SW 1271 (cell line): ENCODE measurements at regions not wholly inside any gene's neighbourhood (a gene's known extent, or its start where the extent isn't known, plus 50 kb on each side); places are given as distances from the start of the nearest gene placed in this dataset.
"Not testable (repeated sequence)": the region's sequence is repeated elsewhere in the genome, so short reads cannot be mapped to it uniquely, and the experiment has no call there.

ENCODE experiments used
- DNase-seq, 2 experiments: peaks; one replicate each; lab custom pipeline; 2025; lab: John Stamatoyannopoulos, UW

DNA sequence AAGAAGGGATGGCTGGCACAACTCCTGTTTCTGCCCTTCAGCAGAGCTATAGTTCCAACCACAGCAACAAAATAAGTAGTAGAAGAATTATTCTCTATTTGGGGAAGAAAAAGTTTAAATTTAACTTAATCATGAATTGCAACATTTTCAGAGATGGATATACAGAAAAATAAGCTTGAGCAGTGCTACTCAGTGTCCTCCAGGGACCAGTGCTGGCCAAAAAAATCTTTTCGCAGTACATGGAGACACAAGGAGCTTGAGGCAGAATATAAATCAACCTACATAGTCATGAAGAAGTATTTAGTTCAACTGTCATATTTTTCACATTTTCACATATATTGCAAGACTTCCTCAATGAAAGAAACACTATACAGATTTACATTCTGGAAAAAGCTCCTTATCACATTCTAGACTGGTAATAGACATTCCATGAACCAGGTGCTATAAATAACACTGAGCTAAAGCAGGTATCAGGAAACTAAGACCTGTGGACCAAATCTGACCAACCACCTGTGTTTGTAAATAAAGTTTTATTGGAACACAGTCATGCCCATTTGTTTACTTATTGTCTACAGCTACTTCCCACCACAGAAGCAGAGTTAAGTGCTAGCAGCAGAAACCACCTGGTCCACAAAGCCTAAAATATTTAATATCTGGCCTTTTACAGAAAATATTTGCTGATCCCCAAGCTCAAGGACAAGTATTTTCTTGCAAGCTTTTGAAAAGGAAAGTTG, 101.9 kb downstream of the RGS21 start:
- DNase-seq = no peak

- DNase-seq = no peak
Observed at GRCh38 chr1:192430644-192431043, 113.9 kb downstream of the RGS21 start.

DNA sequence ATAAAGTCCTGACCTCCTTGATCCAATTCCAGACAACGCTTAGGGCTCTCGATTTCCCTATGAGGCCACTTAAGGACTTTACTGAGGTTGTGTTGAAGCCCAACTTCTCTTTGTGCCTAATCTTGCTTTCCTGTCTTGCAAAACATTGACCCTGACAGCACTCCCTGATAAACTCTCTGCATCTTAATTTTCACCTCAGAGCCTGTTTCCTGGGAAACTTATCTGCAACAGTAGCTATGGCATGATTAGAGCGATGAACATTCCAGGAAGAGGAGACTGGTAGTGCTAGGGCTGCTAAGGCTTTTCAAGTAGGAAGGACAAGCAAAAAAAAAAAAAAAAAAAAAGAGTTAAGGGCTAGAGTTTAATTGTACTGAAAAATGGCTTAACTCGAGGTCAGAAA, 118.9 kb downstream of the RGS21 start:
- DNase-seq = no peak

DNA sequence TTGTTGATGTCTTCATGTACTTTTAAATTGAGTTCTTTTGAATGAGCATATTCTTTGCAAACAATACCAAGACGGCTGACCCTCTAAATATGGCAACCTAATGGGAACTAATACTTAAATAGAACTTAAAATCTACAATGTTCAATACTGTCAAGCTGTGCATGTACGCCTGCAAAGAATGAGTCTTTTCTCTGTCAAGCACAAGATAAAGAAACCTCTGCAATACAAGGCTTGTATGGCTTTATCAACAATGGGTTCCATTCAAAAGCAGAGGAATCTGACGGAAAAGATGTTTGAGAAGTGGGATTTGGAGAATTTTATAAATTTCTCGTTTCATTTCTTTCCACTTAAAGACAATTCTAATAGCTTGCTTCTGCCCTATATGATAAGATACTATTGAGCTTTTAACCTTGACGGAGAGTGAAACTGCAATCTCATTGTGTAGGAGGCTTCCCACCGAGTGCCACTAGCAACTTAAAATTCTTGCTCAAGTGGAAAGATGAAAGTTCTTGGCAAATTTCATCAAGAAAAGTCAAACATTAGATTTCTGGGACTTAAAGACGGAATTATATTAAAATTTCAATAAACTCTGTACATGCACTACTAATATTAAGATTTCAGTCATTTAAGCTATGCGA, 119.8 kb downstream of the RGS21 start:
- no peak for DNase-seq

DNA sequence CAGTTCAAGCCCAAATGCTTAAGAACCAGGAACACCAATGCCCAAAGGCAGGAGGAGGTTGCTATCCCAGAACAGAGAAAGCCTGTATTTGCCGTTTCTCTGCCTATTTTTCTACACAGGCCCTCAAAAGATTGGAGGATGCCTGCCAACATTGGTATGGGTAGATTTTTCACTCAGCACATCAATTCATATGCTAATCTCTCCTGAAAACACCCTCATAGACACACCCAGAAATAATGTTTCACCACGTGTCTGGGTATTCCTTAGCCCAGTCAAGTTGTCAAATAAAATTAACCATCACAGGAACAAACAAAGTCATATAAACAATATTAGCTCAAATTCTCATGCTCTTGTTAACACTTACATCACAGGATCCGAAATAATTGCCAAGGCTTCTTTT, 121.9 kb downstream of the RGS21 start:
- DNase-seq = no peak

GRCh38 chr1:192439373-192440025, 122.7 kb downstream of the RGS21 start:
- no peak for DNase-seq

DNA sequence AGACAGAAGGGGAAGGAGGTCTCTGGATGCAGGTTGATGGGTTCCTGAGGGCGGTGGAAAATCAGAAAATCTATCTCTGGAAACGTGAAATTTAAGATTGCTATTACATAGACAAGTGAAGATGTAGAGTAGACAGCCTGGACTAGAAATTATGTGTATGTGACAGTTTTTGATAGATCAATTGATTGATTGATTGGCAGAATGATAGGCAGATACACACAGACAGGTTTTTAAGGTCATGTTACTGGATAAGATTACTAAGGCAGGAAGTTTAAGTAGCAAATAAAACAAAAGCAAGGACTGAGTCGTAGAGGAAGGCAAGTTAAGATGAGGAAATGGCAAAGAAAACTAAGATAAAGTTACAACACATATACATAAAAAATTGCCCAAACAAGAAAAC, 124.7 kb downstream of the RGS21 start:
- DNase-seq = no peak

DNA sequence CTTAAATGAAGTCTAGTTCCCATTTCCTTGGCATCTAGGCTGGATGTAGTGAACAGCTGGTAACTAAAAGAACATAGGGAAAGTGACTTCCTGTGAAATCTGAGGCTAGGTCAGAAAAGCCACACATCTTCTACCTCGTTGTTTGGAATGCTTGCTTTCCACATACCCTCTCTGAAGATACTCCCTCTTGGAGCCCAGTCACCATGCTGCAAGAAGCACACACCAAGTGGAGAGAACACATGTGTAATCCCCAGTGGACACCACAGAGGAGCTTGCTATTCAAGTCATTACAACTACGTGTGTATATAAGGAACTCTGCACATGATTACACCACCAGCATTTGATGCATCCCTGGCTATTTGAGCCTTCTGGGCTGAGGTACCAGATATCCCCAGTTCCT, 125.9 kb downstream of the RGS21 start:
- DNase-seq = no peak

DNA sequence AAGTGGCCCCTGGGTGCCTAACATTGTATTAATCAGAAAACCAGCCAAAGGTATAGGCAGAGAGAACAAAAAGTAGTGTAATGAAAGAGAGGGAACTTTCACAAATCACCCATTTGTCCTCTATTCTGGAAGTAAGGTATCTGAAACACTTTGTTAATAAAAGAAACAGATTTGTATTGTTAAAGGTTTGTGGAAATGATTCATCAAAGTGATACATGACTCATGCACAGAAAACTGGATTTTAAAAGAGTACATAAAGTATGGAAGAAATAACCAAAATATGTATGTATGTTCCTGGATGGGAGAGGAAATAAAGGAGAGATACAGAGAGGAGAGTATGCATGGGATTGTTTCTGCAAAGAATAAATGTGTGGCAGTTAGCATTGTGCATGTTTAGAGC, 126.8 kb downstream of the RGS21 start:
- no peak for DNase-seq

- DNase-seq = no peak
Observed at GRCh38 chr1:192445241-192445640, 128.4 kb downstream of the RGS21 start.

DNA sequence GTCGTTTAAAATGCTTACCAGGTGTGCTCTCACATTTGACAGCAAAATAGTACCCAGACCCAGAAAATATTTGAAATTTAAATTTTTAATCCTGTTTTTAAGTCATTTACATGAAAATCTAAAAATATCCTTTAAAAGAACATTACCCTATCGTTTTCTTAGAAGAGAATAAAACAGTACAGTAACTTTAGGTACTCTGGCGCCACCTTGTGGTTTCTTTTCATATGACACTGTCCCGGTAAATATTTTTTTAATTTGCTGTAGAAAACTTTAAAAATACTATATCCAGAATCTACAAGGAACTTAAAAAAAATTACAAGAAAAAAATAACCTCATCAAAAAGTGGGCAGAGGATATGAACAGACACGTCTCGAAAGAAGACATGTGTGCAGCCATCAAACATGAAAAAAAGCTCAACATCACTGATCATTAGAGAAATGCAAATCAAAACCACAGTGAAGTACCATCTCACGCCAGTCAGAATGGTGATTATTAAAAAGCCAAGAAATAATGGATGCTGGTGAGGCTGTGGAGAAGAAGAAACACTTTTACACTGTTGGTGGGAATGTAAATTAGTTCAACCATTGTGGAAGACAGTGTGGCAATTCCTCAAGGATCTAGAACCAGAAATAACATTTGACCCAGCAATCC, 129.2 kb downstream of the RGS21 start:
- peak in 1 of 2 experiments; percentile 26 for DNase-seq

DNA sequence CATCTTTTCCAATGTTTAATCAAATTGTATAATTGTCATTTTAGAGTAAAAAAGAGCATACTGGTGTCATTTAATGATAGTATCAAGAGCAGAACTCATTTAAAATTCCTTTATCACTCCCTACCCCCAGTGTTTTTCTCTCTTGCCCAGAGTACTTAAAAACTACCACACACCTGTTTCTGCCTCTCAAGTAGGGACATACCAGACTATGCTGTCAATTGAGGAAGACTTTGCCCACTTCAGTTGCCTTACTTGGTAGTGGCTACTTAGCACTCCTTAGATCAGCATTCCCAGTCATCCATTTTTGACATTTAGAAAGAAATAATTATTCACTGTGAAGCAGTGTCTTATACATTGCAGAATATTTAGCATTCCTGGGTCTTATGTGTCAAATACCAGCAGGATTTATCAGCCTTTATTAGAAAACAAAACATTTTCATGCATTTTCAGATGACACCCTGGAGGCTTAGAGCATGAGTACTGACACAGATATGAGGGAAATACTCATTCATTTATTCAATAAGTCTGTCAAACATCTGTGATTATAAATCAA, 127.5 kb upstream of the RGS1 start:
- no peak for DNase-seq

DNA sequence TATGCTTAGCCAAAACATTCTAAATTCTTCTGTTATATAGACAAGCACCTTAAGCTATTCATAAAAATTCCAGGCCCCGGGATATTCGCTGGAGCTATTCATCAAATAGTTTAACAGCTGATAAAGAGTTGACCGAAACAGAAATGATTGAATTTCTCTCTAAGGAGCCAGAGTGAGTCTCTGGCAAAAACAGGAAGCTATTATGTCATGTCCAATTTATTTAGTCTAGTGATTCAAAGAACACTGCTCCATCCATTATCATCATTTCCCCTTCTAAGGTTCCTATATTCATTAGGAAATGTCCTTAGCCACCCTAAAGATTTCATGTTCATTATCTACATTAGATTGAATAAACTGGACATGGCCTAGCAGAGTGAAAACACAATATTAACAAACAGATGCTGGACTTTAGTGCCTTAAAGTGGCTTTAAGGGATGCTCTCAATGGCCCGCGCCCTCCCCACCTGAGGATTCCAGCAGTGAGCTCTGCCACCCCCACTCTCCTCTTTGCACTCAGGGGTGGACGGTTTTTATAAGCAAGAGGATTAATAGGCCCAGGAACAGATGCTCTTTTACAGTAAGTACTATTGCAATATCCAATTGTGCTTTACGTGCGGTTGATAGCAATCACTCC, 122.1 kb upstream of the RGS1 start:
- no peak for DNase-seq

- no peak for DNase-seq
Observed at GRCh38 chr1:192459467-192459866, 116.1 kb upstream of the RGS1 start.

GRCh38 chr1:192461684-192462083, 113.9 kb upstream of the RGS1 start:
- no peak for DNase-seq

- DNase-seq = no peak
Observed at GRCh38 chr1:192462616-192463015, 113.0 kb upstream of the RGS1 start.

DNA sequence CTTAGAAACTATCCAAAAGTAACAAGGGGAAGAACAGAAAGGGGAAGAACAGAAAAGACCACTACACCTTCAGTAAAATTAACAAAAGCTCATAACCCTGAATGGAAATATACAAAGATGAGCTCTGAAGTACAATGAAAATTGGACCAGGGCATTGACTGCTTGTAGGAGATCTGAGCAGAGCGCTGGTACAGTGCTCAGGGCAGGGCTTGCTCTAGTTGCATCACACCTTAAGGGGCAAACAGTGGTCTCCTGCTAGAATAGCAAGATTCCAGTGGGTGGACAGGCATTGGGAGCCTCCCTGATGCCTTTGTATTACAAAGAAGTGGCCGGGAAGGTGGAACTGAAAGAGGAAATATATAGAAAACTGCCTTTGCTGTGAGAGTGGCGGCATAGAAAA, 111.9 kb upstream of the RGS1 start:
- no peak for DNase-seq

DNA sequence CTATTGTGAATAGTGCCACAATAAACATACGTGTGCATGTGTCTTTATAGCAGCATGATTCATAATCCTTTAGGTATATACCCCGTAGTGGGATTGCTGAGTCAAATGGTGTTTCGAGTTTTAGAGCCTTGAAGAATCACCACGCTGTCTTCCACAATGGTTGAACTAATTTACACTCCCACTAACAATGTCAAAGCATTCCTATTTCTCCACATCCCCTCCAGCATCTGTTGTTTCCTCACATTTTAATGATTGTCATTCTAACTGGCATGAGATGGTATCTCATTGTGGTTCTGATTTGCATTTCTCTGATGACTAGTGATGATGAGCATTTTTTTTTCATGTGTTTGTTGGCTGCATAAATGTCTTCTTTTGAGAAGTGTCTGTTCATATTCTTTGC, 110.4 kb upstream of the RGS1 start:
- DNase-seq = not testable (repeated sequence)

DNA sequence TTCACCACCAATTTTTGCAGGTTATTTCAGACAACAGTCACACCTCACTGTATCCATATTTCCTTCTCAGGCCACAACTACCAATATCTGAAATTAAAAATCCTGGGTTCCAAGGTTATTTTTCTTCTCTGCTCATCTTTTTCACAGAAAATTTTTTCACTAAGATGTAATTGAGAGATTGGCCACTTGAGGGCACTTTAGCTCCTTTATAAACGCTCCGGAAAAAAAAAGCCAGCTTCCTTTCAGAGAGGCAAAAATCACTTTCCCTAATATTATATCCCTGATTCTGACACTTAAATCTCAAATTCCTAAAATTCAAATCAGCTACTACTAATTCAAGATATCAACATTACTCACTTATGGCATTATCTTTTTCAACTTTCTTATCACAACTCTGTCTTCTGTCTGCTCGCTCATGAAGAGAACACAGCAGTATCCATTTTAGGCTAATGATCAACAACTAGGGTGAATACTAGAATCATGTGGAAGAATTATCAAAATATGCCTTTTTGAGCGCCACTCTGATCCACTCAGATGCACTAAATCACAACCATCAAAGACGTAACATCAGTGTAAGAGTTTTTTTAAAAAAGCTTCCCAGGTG, 101.4 kb upstream of the RGS1 start:
- DNase-seq = peak in 1 of 2 experiments; percentile 5

DNA sequence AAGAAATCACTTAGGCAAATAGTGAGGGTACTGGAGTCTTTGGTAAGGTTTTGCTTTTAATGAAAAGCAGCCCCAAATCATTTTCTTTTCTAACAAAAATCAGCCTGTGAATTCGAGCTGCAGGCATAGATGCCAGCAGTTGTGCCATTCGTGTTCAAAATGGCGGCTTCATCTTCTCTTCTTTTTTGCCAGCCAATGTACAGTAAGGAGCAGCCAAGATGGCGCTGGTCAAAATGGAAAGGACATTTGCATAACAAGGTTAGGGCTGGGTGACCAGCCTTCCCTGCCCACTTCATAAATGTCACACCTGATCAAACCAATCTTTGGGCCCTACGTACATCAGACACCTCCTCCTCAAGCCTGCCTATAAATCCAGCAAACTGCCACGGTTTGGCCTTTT, 100.2 kb upstream of the RGS1 start:
- DNase-seq = no peak

GRCh38 chr1:192475970-192476369, 99.6 kb upstream of the RGS1 start:
- no peak for DNase-seq
